ENCODE measurements at regions not wholly inside any gene's neighbourhood (a gene's known extent, or its start where the extent isn't known, plus 50 kb on each side); places are given as distances from the start of the nearest gene placed in this dataset.
"Not testable (repeated sequence)": the region's sequence is repeated elsewhere in the genome, so short reads cannot be mapped to it uniquely, and the experiment has no call there.

DNA sequence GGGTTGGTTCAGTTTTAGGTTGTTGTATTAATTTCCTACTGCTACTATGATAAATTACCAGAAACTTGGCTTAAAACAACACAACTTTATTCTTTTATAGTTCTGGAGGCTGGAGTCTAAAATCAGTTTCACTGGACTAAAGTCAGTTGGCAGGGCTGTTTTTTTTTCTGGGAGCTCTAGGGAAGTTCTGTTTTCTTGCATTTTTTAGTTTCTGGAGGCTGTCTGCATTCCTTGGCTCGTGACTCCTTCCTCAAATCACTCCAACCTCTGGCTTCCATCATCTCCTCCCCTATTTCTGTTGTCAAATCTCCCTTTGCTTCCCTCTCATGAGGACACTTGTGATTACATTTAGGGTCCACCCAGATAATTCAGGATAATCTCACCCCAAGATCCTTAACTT is 51.3 kb upstream of the SUB1 start:
- DNase-seq: no peak

DNA sequence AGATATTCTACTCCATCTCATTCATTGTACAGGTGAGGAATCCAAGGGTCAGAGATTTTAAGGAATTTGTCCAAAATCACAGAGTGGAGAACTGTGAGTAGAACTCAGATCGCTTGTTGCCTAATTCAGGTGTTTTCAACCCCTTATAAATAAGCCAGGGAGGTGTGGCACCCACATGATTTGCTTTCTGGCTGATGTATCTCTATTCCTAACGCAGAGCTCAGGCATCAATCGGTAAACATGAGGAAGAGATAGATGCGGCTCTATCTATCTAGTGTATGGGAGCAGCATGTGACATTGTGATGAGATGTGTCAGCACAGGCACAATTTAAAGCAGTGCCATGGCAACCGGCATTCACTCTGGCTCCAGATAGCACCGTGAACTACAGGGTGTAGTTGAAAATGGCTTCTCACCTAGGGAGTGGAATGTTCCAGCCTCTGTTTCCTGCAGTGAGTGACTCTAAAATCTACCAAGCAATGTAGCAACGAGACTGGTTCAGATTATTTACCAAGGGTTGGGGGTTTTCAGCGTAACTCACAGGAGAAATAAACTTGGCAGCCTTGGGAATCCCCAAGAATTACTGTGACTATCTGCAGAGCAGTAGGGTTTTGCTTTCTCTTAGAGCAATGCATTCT is 53.4 kb upstream of the SUB1 start:
- peak in 12 of 51 donors; percentile 1 to 68 (median 16) for DNase-seq

DNA sequence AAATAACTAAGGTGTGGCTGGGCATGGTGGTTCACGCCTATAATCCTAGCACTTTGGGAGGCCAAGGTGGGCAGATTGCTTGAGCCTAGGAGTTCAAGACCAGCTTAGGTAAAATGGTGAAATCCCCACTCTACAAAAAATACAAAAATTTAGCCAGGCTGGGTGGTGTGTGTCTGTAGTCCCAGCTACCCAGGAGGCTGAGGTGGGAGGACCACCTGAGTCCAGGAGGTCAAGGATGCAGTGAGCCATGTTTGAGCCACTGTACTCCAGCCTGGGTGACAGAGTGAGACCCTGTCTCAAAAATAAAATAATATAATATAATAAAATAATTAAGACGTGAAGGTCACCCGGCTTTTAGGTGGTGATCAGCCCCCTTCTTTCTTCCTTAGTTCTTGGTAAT is 58.0 kb upstream of the SUB1 start:
- not testable (repeated sequence) for DNase-seq

DNA sequence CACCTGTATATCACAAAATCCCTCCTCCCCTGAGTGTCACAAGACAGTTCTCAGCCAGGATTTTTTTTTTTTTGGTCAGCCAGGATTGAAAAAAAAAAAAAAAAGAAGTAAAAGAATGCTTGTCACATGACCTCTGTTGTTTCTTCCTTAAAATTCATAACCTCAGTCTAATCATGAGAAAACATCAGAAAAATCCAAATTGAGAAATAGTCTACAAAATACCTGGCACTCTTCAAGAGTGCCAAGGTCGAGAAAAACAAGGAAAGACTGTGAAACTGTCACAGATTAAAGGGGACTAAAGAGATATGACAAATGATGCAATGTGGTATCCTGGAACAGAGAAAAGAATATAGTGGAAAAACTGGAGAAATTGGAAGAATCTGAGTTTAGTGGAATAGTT is 58.5 kb upstream of the SUB1 start:
- no peak for DNase-seq

DNA sequence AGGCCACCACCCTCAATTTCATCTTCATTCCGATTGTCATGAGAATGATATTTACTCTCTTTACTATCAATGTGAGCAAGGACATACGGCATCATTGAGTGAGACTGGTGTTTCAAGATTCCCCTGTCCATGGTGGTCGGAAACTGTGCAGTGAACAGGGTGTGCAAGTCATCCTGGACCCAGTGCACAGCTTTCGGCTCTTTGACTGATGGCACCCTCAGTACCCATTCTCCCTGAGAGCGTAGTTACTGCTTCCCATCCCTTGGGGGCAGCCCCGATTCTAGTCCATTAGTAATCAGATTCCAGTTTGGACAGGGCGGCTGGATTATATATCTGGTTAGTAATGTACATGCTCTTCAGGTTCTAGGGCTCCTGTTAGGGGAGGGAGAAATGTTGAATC is 61.7 kb upstream of the SUB1 start:
- DNase-seq: no peak

DNA sequence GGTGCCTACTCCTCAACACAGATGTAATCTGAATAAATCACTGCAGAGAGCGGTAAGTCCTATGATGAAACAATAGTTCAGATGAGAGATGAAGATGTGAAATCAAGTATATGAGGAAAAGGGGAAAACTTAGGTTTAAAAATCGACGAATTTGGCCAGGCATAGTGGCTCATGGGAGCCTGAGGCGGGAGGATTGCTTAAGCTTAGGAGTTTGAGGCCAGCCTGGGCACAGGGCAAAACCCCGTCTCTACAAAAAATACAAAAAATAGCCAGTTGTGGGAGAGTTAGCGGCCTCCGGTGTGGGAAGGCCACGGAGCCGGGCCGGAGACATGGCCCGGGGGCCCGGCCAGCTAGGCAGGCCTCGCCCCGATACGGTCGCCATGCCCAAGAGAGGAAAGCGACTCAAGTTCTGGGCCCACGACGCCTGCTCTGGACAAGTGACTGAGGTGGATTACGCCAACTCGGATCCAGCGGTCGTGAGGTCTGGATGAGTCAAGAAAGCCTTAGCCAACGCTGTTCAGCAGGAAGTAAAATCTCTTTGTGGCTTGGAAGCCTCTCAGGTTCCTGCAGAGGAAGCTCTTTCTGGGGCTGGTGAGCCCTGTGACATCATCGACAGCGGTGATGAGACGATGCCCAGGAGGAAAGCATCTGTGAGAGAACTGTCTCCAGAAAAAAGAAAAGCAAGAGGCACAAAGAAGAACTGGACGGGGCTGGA is 62.8 kb upstream of the SUB1 start:
- no peak for DNase-seq

DNA sequence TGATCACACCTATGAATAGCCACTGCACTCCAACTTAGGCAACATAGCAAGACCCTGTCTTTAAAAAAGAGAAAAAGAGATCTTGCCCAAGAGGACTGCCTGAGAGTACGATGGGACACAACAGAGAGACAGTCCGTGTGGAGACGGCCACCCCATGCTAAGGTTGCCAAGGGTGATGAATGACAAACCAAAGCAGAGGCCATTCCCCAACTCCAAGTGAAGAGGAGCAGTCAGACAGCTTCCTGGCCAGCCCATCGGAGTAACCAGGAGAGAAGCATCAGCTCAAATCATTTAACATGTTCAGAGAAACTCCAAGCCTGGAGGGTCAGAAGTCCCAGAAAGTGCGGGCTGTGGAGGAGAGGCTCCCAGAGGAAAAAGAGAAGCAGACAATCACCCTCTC is 63.9 kb upstream of the SUB1 start:
- no peak for DNase-seq

DNA sequence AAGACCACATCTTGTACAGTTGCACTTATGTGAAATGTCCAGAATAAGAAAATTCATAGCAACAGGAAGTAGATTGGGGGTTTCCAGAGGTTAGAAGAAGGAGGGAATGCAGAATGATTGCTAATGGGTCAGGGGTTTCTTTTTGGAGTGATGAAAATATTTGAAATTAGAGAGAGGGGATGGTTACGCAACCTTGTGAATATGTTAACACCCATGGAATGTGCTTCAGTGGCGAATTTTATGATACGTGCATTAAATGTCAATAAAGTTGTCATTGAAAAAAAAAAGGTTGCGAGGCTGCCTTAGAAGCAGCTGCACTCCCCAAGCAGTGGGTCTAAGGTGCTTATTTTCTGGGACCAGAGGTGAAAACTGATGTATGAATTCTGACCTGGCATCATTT is 64.4 kb upstream of the SUB1 start:
- DNase-seq: no peak

DNA sequence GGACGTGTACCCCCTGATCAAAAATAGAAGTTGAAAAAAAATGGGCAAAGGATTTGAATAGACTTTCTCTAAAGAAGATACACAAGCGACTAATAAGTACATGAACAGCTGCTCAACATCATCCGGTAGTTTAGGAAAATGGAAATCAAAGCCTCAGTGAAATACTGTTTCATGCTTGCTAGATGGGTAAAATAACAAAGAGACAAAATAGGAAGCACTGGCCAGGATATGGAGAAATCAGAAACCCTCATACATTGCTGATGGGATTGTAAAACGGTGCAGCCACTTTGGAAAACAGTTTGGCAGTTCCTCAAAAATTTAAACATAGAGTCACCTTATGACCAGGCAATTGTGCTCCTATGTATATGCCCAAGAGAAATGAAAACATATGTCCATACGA is 65.0 kb upstream of the SUB1 start:
- no peak for DNase-seq

DNA sequence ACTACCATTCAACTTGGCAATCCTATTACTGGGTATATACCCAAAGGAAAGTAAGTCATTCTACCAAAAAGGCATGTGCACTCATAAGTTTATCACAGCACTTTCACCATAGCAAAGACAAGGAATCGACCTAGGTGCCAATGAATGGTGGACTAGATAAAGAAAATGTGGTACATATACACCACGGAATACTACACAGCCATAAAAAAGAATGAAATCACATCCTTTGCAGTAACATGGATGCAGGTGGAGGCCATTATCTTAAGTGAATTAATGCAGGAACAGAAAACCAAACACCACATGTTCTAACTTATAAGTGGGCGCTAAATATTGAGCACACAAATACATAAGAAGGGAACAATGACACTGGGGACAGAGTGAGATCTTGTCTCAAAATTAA is 65.8 kb upstream of the SUB1 start:
- no peak for DNase-seq

DNA sequence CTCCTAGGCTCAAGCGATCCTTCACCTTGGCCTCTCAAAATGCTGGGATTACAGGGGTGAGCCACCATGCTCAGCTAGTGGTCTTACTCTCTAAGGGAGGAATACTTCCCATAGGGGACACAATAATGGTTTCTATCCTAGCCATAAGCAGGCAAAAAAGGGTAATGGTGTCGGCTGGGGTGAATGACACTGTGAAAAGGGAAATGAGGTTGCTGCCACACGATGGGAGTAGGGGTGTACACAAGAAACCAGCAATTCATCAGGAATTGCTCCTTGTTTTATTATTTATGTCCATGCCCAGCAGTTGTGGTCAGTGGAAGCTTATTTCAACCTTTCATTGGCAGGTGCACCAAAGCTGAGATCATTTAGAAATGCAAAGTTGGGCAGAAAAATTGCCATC is 70.3 kb upstream of the ZFR start:
- DNase-seq: no peak

DNA sequence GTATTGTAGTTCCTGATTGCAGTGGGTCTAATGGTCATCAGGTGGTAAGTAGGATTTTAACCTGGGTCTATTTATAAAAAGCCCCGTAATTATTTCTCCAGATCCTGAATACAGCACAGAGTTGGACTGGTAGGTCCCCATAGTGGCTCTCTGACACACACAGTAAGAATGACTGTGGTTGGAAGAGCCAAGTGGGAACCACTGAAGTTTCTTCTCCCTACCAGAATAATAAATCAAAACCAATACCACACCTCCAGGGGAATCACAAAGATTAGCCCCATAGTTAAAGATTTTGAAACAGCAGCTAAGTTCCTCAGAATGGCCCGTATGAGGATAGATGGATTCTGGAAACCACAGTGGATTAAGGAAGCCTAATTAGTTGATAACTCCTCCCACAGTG is 68.4 kb upstream of the ZFR start:
- DNase-seq: no peak

DNA sequence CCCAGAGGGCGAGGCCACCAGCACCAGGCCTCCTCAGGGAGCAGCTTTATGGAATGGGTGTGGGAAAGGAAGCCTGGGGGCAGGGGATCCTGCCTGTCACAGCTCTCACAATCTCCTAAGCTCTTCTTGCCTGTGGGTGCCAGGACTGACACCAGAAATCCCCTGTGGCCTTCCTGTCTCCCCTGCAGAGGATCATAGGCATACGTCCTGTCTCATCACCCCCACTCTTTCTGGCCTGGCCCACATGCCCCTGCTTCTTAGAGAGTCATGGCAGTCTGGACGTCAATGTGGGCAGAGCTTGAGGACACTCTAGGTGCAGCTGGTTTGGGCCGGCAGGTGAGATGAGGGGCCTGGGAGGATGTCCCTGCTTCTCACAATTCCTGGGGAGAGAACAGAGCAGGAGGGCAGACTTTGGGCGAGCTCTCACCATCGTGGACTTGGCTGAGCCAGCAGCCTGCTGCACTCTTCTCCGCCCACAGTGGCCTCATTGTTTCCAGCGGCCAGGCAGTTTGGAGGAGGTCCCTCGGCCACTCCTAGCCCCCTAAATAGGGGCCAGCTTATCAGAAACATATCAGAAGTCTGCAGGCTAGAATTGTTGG is 67.3 kb upstream of the ZFR start:
- no peak for DNase-seq

DNA sequence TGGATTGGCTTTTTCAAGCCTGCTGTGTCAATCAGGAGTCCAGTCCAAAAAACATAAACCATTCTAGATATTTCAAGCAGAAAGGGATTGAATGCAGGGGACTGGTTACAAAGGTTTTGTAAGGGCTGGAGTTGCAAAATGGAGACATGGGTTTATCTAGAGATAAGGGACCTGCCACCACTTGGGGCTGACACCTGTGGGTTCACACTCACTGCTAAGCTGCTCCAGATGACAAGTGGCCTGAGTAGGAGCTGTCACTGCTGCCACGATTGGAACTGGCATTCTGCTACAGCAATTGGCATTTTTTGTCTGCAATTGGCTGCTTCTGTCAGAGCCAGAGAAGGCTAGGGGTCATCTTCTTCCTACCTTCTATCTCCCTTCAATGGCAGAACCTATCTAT is 66.3 kb upstream of the ZFR start:
- no peak for DNase-seq

DNA sequence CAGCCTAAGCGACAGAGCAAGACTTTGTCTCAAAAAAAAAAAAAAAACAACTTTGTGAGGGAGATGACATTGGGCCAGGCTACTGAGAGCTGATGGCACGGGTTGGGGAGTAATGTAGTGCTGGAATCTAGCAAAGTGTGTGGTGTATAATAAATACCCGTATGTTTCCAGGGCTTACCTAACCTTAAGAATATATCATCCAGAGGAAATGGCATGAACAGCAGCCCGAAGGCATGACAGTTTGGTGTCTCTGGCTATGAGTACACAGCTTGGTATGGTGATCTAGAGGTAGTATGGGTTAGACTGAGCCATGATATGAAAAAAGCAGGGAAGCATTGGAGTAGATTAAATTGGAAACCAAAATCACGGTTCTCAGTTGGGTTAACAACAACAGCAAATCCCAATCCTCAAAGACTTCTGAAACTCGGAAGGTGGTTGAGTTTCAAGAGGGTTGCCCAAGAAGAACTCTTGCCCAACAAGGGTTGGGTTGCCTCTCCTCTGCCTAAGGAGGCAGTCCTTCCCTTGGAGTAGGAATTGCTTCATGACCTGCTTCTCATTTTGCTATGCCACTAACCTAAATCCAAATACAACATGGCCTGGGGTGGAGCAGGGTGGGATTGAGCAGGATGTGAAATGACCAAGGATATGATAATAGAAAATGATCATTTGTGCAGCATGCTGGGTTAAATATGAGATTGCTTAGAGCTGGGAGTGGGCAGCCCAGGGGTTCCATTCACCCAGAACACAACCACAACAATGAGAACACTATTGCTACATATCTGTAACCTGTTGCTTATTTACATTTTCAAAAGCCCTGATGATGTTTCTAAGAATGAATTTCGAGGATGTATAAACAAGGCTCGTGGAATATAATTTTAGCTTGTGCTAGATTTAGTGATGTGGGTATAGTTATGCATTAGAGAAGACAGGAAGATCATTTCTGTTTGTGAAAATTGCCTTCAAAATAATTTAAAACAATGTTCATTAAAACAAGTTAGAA is 64.6 kb upstream of the ZFR start:
- DNase-seq: no peak

DNA sequence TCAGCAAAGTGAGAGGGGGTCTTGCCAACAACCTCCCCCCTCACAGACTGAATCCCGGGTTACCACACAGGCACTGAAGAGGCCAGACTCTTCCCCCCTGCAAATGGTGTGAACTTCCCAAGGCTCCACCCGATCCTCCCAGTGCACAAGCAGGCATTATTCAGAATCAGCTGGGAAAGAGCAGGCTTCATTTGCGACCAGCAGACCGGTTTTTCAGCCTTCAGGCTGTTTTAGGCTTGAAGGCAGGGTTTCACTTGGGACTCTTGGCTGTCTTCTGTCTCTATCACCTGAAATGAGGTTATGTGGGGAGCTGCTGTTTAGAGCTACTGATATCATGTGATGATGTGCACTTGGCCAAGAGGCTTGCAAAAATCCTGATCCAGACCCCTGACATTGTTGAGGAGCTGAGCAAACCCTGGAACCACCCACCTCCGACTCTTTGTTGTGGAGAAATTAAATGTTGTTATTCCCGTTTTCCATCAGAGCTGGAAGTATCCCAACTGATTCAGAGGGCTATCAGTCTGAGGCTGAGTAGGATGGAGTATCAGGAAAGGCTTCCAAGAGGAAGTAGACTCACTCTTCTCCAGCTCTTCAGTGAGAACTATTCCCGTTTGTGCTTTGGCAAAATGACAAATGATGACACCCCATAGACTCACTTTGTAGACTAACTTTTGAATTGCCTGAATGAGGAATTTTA is 63.3 kb upstream of the ZFR start:
- DNase-seq: peak in 1 of 51 donors; percentile 9

DNA sequence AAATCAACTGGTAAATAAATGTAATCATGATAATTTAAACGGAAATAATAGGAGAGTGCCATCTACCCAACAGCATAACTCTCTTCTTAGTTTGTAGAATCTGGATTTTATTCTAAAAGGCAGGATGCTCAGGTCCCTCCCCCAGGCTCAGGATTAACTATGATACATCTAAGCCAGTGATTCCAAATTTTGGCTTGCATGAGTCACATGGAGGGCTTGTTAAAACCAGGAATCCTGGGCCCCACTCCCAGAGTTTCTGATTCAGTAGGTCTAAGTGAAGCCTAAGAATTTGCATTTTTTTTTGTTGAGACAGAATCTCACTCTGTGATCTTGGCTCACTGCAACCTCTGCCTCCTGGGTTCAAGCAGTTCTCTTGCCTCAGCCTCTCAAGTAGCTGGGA is 62.3 kb upstream of the ZFR start:
- peak in 5 of 51 donors; percentile 1 to 13 (median 7) for DNase-seq

DNA sequence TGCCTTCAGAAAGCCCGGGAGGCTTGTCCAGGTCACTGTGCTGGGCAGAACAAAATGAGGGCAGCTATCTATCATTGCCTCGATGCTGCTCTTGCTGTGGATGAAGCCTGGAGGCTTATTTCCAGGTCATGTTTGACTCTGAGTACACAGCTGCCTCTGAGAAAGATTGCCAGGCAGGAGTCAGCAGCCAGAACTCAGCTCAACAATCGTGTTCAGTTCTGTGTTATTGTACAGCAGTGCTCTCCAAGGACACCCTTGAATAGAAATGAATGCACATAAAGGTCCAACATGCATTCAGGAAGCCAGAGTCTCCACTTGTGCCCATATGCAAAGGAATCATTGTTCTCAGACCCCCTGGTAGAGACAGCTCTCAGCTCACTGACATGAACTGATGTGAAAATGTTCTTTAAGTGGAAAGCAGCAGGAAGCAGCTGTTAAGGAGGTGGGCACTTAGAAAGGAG is 61.7 kb upstream of the ZFR start:
- peak in 16 of 51 donors; percentile 1 to 50 (median 12) for DNase-seq

DNA sequence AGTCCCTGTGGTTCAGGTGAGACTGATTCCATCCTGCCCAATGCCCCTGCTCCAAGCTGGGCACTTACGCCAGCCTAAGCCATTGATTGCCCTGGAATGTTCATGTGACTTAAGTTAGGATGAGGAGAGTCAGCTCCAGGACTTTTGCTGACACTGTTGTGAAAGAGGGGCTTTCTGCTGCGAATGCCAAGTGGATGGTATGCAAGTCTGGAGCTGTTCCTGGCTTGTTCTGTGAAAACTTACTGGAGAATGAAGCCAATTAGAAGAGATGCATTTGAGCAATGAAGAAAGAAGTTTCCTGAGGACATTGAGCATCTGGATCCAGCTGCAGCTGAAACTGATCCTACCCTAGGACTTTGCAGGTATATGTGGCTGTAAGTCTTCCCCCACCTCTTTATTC is 61.2 kb upstream of the ZFR start:
- no peak for DNase-seq

DNA sequence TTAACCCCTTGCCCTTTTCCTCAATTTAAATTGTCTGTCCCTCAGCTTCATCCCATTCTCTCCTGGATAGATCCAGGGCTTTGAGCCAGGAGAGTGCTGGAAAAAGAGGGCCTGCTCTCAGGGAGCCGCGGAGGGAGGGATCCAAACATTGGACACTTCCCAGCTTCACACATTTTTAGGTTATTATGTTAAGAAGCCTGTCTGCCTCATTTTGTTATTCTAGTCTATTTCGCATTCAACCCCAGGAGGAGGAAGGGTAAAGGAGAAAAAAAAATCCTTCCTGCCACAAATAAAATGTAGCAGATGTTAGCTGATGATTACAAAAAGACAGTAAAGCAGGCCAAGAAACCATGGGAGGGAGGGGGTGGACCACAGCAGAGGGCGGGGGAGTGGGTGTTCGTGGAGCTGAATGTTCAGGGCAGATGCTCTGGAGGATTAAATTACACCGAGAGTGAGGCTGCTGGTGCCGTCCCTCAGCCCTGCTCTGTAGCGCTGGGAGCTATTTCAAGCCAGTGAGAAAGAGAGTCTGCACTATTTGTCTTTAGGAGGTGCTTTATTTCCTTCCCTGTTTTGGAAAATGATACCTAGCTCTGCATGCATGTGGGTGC is 60.6 kb upstream of the ZFR start:
- peak in 25 of 51 donors; percentile 2 to 68 (median 14) for DNase-seq
